NB4 (cell line): ENCODE measurements at regions not wholly inside any gene's neighbourhood (a gene's known extent, or its start where the extent isn't known, plus 50 kb on each side); places are given as distances from the start of the nearest gene placed in this dataset.

Experiments used
- DNase-seq: peaks from one replicate; pipeline ENCODE4 v3.0.0; 2010; ENCODE audit warnings: low read depth
- H3K4me3 ChIP-seq: one replicate; pipeline ENCODE4 v1.5.1; 2011; ENCODE audit warnings: mild to moderate bottlenecking, low read depth, low read length, moderate library complexity
- CTCF ChIP-seq: IDR thresholded peaks from one replicate; pipeline ENCODE4 v1.5.1; 2012; ENCODE audit warnings: low read depth, low read length
- MYC ChIP-seq: IDR thresholded peaks from 2 replicates; pipeline ENCODE4 v1.6.1; 2011; ENCODE audit warnings: low read depth, low read length
- POLR2A ChIP-seq: IDR thresholded peaks from 2 replicates; pipeline ENCODE4 v1.6.1; 2011; ENCODE audit warnings: mild to moderate bottlenecking; ENCODE audit not compliant: insufficient read length; ENCODE audit errors: extremely low read depth
- TF ChIP-seq, protein P1 (sequence below): IDR thresholded peaks from 2 replicates; pipeline ENCODE4 v1.6.1; 2011; ENCODE audit warnings: low read depth, low read length

DNA sequence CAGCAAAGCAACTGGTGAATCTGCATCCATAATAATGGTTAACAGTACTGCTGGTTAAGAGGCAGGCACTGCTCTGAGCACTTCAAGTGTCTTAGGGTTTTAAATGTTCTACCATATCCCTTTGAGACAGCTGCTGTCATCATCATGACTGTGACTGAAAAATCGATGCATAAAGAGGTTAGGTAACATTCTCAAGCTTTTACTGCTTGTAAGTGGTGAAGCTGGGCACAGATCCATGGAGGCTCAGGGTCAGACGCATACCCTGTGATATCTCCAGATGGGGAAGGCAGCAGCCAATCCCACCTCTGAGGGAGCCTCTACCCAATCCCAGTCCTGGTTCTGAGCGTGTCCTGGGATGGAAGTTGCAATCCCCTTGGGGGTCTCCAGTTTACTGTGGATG lies 57.6 kb upstream of the SOX9 start:
- no peak overlapping the region for H3K4me3 ChIP-seq
- TF ChIP-seq MYC (no peak), POLR2A (no peak), CTCF (no peak)
- TF ChIP-seq, protein P1, sequence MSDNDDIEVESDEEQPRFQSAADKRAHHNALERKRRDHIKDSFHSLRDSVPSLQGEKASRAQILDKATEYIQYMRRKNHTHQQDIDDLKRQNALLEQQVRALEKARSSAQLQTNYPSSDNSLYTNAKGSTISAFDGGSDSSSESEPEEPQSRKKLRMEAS, result no peak
- DNase-seq, result no peak

DNA sequence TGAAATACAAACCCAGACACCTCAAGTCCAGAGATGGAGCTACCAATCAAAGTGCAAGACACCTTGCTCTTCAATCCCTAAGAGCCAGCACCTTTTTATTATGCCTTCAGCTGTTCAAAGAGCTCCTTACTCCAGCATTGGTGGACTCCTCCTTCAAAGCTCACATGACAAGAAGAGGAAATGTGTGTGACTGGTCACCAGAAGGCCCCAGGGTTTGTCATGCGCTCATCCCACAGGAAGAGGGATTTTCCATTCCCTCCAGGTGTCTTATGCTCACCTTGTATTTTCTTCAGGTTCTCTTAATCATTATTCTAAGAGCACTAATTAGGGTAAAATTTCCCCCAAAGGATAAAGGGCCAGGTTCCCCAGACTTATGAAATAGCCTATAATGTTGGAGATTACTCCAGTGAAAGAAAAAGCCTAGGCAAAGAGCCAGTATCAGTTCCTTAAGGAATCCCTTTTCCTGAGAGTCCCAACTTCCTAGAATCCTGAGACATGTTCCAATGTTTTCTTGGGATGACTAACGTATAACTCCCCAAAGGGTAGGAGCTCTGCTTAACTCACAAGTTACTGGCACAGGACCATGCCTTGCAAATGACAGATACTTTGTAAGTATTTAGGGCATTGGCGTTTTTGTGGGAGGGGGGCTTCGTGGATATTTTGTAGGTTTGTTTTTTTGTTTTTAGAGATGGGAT lies 56.9 kb upstream of the SOX9 start:
- no peak for DNase-seq
- TF ChIP-seq CTCF (no peak), POLR2A (no peak), MYC (no peak)
- TF ChIP-seq, protein P1, result no peak
- H3K4me3 ChIP-seq, result no peak overlapping the region

- H3K4me3 ChIP-seq, result no peak overlapping the region
- no peak for TF ChIP-seq MYC
- no peak for DNase-seq
These were observed 56.1 kb upstream of the SOX9 start for GRCh38 chr17:72064606-72065193.

DNA sequence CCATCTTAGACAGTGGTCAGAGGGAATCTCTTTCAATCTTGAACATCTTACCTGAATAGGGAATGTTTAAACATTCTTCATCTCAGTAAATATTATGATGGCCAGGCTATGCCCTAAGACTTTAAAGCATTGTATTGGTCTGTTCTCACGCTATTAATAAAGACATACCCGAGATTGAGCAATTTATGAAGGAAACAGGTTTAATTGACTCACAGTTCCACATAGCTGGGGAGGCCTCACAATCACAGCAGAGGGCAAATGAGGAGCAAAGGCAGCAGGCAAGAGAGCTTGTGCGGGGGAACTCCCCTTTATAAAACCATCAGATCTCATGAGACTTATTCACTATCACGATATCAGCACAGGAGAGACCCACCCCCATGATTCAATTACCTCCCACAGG lies 55.3 kb upstream of the SOX9 start:
- DNase-seq, result no peak
- no peak overlapping the region for H3K4me3 ChIP-seq
- TF ChIP-seq POLR2A, result no peak
- TF ChIP-seq MYC, result no peak
- TF ChIP-seq CTCF, result no peak
- TF ChIP-seq, protein P1, result no peak

DNA sequence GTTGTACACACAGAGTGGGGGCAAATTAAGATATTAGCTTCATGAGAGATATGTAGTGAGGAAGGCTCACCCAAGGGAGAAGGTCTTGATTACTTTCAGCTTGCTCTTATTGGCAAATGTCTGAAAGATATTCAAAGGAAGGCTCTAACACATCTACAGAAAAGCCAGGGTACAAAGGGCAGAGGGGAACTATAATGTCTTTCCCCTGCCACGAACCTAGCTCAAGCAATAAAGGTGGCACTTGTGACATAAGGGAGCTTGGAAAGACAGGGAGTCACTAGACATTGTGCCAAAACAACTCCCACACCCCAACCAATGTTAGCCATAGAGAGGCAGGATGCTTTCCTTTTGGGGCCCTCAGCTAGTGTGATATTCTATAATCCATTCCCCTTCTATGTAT lies 52.2 kb upstream of the SOX9 start:
- no peak overlapping the region for H3K4me3 ChIP-seq
- no peak for DNase-seq
- no peak for TF ChIP-seq CTCF
- TF ChIP-seq MYC, result no peak
- TF ChIP-seq, protein P1, result no peak
- no peak for TF ChIP-seq POLR2A

DNA sequence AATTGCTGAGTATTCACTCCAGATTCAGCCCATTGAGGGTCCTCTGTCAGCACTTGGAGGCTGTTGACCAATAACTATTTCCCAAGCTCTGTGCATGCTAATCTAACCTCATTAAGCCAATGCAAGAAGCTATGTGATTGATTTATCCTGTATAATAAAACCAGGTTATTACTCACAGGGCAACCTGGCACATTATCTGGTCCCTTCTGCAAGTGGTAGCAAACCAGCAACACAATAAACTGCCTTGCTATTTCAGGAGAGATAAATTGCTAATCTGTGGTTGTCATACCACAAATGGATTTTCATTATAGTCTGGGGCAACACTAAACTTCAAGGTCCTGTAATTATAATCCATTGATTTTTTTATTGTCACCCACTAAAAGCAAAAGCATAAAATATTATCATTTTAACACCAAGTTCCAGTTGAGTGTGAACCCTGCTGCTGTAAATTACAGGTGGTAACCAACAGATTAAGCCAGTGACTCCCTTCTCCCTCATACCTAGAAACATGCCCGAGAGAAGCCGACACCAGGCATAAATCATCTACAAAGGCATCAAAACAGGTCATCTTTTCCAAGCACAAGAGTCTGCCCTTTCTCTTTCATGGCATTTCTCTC lies 51.1 kb upstream of the SOX9 start:
- TF ChIP-seq POLR2A (no peak), CTCF (no peak), MYC (no peak)
- TF ChIP-seq, protein P1, result no peak
- H3K4me3 ChIP-seq, result no peak overlapping the region
- DNase-seq, result no peak
